GM19324 (cell line): ENCODE measurements at regions not wholly inside any gene's neighbourhood (a gene's known extent, or its start where the extent isn't known, plus 50 kb on each side); places are given as distances from the start of the nearest gene placed in this dataset.

Experiments
- ATAC-seq: cut with Tn5 transposase; IDR thresholded peaks from one replicate; pipeline ENCODE4 v1.9.1; 2021; ENCODE audit warnings: mild to moderate bottlenecking, moderate library complexity; ENCODE audit not compliant: unreplicated experiment, low FRiP score

DNA sequence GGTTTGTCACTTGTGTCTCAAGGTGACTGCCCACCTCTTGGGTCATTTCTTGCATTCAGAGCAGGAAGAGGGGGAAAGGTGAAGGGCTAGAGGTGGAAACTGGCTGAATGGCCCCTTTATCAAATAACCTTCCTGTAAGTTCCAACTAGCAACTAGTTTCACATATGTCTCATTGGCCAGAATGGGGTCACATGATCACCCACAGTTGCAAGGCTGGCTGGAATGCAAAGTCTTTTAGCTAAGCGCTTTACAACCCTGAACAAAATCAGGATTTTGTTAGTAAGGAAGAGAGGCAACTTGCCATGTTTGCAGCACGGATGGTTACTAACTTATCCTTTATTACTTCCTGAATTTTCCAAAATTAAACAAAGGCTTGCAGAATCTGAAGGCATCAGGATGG is 156.3 kb downstream of the EMX2 start:
- ATAC-seq, result no peak

DNA sequence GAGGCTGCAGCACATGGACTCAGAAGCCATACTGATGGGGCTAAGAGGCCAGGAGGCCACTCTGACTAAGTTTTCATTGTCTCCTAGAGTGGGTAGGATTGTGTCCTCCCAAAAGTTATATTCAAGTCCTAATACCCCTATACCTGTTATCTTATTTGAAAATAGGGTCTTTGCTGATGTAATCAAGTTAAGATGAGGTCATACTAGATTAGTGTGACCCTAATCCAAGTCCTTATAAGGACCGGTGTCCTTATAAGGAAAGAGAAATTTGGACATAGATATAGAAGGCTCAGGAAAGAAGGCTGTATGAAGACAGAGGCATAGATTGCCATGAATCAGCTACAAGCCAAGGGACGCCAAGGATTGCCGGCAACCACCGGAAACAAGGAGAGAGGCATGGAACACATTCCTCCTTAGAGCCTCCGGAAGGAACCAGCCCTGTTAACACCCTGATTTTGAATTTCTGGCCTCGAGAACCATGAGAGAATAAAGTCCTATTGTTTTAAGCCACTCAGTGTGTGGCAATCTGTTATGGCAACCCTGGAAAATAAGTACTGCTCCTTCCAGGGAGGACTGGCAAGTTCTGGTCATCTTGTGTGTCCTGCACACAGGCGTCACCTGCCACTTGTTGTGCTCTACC is 157.0 kb downstream of the EMX2 start:
- ATAC-seq, result no peak

- ATAC-seq, result no peak
Observed at GRCh38 chr10:117710181-117710798, 167.7 kb downstream of the EMX2 start.

DNA sequence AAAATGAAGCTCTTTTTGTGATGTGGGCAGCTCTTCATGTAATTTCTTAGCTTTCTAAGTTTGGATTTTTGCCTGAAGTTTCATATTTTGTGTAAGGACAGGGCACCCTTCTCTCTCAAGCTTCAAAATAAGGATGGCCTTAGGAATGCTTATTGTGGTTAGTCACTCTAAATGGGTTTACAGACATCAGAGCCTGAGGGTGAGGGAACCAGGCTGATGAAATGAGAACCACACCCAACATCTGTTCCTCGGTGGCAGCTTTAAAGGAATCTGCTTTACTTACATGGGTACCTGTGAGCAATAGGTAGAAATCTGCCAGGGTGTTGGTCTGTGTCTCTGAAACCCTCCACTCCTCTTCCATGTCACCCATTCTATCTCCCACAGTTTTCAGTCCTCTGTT is 174.3 kb downstream of the EMX2 start:
- no peak for ATAC-seq

DNA sequence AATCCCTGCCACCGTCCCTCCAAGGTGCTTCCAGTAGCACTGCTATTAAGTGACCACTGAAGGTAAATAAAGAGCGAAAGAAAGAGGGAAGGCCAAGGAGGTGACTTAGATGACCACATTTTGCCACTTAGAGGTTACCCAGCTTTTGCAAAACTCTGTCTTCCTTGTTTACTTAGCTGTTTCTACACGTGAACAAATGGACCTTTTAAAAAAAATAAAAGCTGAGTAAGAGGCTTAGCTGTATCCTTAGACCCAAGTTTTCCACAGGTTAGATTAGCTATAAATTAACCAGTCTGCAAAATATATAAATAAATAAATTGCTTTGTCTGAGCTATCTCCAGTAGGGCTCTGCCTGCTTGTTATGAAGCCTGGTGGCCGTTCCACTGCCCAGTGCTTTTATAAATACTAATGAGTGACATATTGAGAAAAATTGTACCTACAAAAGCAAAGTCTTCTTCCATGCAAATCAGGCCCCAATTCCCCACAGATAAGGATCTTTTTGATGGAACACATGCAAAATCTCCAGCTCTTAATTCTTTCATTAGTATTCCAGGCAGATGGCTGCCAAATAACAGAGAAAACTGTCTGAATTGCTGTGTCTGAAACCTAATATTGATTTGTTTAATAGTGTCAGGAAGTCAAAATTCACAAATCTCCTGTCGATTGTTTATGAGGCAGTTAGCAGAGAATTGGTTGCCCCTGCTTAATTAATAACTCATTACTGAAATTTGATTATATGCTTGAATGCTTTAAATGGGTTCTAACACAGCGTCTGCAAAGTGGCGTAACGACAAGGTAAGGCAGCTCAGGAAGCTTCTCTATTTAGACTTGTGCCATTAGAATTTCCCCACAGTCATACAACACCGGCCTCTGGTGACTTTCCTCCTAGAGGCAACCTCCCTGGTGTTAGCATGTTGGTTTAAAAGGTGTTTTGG is 176.7 kb downstream of the EMX2 start:
- ATAC-seq, result no peak

DNA sequence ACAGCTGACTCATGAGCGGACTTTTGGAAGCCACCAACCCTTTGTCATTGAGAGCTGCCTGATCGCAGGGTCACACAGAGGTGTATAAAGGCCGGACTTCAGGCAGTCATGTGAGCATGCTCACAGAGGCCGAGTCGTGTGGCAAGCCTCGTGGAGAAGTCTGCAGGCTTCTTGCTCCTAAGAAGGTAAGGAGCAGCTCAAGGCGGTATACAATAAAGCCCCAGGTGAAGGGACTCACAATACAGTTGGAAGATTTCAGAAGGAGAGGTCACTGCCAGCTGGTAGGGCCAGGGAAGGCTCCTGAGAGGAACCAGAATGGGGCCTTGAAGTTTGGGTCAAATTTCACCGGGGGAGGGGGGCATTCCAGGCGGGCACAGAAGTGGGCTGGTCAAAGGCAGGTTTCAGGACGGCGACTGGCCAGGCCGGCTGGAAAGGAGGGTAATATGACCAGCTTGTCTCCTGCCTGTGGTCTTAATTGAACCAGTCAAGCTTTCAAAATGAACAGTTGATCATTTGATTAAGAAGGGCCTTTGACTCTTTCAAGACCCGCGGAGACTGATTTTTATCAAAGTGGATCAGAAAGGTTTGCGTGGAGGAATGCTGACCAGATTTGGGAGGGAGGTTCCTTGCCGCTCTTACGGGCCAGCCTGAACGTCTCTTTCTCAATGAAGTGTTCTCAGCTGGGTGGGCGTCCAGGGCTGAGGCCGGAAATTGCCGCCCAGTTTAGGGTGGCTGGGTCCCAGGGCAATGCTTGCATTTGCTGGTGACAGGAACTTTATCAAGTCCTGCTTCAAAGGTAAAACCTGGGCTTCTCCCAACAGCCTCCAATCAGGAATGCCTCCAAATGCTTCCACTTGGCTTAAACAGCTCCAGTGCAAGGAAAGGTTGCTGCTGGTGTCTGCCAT is 178.6 kb downstream of the EMX2 start:
- no peak for ATAC-seq

- ATAC-seq, result no peak
Observed at GRCh38 chr10:117721873-117722272, 179.3 kb downstream of the EMX2 start.

- no peak for ATAC-seq
Observed at GRCh38 chr10:117723343-117723742, 180.8 kb downstream of the EMX2 start.

DNA sequence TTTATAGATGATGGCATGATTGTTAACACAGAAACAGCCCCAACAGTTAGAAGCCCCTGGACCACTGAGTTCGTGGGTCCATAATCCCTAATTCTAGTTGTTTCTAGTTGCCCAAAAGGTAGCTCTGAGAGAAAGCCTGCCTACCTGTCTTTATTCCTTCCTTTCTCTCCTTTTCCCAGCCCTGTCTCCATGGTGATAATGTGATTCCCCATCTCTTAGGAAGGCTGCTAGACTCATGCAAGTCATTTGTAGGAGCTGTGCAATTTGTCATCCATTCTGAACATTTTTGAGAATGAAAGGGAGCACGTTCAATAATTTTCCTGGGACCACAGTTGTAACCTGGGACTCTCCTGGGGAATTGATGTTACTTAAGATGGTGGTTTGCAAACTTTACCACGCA is 183.4 kb downstream of the EMX2 start:
- ATAC-seq, result no peak

DNA sequence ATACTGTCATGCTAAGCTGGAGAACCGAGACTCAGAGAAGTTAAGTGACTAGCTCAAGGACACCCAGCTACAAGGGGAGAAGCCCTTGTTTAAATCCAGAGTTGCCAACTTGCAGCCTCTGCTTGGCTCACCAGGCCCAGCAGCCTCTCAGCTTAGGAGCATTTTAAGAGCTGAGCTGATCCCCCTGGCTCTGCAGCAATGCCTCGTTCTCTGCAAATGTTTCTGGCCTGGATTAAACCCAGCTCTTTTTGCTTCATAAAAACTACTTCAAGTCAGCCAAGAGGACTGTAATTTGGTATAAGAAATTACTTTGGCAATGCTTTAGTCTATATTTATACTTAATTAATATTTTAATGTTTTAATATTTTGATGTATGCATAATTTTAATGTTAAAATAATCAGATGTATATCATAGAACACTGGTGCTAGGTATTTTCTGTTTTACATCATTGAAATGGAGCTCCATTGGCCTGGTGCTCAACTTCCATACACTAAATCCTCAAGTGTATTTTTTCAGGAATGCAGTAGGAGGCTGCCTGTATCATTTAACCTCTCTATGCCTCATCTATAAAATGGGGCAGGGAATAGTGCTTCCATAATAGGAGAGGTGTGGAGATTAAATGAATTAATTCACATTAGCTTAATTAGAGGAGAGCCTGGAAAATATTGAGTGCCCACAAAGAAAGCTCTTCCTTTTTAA is 184.2 kb downstream of the EMX2 start:
- ATAC-seq, result no peak

DNA sequence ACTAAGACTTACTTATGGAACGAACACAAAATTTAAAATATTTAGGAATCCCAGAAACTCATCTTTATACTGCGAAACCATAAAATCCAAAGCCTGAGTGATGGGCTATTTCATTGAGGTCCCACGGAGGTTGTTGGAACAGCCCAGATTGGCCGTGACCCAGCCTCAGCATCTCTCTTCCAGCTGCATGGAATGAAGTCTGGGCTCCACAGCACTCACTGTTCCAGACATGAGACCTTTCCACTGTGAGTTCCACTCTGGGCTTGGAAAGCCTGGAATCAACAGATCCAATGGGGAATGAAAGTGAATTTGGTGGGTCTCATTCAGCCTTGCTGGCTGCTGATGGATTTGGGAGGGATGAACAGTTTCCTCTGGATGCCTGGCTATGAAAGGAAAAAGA is 184.9 kb downstream of the EMX2 start:
- no peak for ATAC-seq

DNA sequence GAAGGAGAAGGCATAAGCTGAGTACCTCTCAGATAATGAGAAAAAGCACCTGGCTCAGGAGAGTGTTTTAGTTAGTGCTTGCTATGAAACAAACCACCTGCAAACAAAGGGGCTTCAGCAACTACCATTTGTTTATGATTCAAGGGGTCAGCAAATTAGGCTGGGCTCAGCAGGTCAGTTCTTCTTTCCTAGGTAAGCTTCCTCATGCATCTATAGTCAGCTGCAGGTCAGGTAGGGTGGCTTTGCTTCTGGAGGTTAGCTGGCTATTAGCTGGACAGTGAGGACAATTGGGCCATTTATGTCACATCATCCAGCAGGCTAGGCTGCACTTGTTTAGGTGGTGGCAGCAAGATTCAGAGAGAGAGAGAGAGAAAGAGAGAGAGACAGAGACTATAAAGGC is 185.5 kb downstream of the EMX2 start:
- ATAC-seq, result no peak

DNA sequence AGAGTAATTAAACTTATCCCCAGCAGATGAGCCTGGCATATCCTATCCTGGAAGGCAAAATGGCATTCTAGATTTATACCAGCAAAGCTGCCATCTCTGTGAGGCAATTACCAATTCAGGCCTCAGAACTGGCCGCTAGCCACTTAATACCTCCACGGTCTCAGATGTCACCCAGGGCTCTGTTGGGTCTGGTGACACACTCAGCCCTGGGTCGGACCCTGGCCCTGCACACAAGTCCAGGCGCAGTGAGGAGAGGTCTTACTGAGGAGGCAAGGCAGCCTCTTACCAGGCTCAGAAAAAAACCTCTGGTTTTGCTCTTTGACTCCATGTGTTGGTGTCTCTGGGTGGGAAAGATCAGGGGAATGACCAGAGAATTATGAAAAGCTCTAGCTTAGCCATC is 186.6 kb downstream of the EMX2 start:
- ATAC-seq, result no peak

- ATAC-seq, result no peak
Observed at GRCh38 chr10:117731121-117731791, 188.7 kb downstream of the EMX2 start.

DNA sequence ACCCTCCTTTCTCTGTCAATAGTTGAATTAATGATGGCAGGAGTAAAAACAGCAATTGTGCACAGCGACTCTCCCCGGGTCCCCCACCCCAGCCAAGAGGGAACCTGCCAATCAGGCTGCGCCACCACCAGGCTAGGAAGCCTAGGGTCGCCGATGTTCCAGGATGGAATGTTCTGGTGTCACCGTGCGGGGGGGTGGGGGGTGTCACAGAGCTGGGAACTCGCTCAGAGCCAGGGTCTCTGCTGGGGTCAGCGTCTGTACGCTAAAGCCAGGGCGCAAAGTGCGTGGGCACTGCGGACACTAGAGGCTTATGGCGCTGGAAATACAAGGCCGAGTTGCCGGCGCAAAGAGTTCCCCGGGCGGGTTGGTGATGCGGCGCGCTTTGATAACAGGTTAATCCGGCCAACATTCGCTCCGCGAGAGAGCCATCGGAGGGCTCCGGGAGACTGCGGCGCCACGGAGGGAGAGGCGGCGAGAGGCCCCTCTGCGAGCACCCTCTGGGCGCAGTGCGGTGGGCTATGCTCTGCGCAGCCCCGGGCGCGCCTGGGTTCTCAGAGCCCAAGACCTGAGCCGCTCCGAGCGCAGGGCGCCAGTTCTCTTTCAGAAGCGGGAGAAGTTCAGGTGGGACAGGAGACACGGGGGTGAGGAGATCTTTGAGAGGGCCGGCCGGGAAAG is 192.3 kb downstream of the EMX2 start:
- no peak for ATAC-seq

DNA sequence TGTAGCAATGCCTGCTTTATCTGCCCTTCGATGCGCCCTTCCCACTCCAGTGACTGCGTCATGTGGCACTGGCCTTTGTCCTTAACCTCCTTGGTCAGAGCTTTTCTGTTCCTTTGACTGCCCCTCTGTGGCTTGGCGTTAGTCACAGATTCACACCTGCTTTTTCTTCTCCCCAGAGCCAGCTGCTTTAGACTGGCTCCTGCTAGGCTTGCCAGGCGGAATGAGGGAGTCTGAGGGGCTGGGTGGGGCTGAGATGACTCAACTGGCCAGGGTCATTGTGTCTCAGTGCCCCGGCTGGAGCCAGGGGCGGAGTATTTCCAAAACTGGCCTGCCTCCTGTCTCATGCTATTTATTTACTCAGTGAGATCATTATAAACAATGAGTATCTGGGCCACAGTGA is 194.1 kb downstream of the EMX2 start:
- ATAC-seq, result no peak

- no peak for ATAC-seq
Observed at GRCh38 chr10:117740088-117740487, 197.5 kb downstream of the EMX2 start.

DNA sequence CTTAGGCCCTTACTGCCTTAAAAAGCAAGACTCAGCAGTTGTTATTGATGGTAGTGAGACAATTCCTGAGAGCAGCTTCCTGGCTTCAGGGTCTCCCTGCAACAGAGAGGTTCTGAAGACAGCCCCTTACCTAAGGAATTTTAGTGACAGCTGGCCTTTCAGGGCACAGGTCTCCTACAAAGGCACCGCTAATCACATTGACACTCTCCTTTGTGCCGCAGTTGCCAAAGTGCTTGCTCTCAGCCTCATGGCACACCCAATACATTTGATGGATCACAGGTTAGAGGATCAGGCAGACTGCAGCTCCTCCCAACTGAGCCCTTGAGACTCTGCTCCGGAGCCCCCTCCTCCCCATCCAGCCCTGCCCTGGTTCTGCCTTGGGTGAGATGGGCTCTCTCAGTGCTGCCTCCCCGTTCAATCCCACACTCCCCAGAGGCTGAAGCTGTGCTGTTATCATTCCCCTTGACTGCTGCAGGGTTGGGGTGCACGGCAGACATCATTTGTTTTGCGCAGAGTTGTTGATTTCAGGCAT is 198.2 kb downstream of the EMX2 start:
- ATAC-seq, result no peak

DNA sequence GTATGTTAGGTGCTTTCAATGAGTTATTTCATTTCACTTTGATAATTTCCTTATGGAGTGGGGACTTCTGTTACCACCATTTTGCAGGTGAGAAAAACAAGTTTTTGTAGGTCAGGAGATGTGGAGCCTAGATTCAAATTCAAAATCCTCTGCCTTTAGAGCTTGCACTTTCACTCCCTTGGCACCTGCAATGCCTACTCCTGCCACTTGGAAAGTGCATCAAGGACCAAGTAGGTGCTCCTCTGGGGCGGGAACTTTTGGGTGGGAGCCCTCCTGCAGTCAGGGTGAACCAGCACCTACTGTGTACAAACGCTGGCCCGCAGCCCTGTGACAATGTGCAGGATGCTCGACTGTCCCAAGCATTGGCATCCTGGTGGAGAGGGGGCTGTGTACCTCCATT is 199.0 kb downstream of the EMX2 start:
- no peak for ATAC-seq
